ENCODE measurements at regions not wholly inside any gene's neighbourhood (a gene's known extent, or its start where the extent isn't known, plus 50 kb on each side); places are given as distances from the start of the nearest gene placed in this dataset.

GRCh38 chr6:54654381-54654780 lies 192.2 kb upstream of the FAM83B start:
- TF ChIP-seq, protein P1, sequence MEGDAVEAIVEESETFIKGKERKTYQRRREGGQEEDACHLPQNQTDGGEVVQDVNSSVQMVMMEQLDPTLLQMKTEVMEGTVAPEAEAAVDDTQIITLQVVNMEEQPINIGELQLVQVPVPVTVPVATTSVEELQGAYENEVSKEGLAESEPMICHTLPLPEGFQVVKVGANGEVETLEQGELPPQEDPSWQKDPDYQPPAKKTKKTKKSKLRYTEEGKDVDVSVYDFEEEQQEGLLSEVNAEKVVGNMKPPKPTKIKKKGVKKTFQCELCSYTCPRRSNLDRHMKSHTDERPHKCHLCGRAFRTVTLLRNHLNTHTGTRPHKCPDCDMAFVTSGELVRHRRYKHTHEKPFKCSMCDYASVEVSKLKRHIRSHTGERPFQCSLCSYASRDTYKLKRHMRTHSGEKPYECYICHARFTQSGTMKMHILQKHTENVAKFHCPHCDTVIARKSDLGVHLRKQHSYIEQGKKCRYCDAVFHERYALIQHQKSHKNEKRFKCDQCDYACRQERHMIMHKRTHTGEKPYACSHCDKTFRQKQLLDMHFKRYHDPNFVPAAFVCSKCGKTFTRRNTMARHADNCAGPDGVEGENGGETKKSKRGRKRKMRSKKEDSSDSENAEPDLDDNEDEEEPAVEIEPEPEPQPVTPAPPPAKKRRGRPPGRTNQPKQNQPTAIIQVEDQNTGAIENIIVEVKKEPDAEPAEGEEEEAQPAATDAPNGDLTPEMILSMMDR (IDR thresholded peaks at IDR 0.05) = no peak
- Mint-ChIP-seq H3K36me3 (ENCODE audit: unreplicated experiment) (no peaks in the 10 kb centered on the region), H3K27ac (ENCODE audit: unreplicated experiment) (no peak overlapping the region), H3K4me3 (ENCODE audit: unreplicated experiment) (no peak overlapping the region), H3K27me3 (ENCODE audit: unreplicated experiment) (no peaks in the 10 kb centered on the region), H3K9me3 (ENCODE audit: unreplicated experiment) (no peaks in the 10 kb centered on the region), H3K4me1 (ENCODE audit: unreplicated experiment) (no peaks in the 10 kb centered on the region)
- DNase-seq (ENCODE audit: extremely low spot score, unreplicated experiment) = no peak

DNA sequence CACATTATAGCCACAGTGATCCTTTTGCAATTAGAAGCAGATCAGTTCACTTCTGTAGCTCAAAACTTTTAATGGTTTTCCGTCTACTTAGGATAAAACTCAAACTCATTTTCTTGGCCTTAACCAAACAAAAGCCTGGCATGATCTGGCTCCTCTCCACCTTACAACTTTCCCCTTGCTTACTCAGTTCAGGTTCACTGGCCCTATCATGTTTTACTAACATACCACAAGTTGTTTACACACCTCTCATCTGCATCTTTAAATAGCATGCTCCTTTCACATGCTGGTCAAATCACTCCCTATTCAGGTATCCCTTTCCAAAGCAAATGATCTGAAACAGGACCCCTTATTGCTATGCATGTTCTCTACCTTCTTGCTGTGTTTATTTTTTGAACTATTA lies 191.4 kb upstream of the FAM83B start:
- DNase-seq (ENCODE audit: extremely low spot score, unreplicated experiment) = no peak
- Mint-ChIP-seq H3K27me3 (ENCODE audit: unreplicated experiment) (no peaks in the 10 kb centered on the region), H3K27ac (ENCODE audit: unreplicated experiment) (no peak overlapping the region), H3K36me3 (ENCODE audit: unreplicated experiment) (no peaks in the 10 kb centered on the region), H3K9me3 (ENCODE audit: unreplicated experiment) (no peaks in the 10 kb centered on the region), H3K4me3 (ENCODE audit: unreplicated experiment) (no peak overlapping the region), H3K4me1 (ENCODE audit: unreplicated experiment) (no peaks in the 10 kb centered on the region)
- TF ChIP-seq, protein P1 (IDR thresholded peaks at IDR 0.05) = no peak

DNA sequence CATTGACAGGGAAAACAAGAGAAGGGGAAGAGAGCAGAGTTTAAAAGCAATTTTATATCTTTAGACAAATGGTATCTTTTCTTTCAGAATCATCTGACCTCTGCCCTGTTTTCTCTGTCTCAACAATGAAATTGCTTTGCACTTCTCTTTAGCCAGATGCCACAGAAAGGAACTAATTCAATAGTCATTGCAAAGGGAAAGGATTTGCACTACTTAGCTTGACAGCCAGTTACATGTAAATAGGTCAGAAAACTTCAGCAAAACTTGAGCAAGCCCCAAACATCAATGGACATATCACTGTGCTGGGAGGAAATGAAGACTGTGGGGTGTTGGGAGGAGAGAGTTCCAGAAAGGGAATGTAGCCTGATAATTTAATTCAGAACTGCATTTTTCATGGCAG lies 181.3 kb upstream of the FAM83B start:
- Mint-ChIP-seq H3K9me3 (ENCODE audit: unreplicated experiment) (peaks cover 18% of the 10 kb centered on the region), H3K4me1 (ENCODE audit: unreplicated experiment) (no peaks in the 10 kb centered on the region), H3K4me3 (ENCODE audit: unreplicated experiment) (no peak overlapping the region), H3K27ac (ENCODE audit: unreplicated experiment) (no peak overlapping the region), H3K36me3 (ENCODE audit: unreplicated experiment) (peaks cover 5% of the 10 kb centered on the region), H3K27me3 (ENCODE audit: unreplicated experiment) (no peaks in the 10 kb centered on the region)
- TF ChIP-seq, protein P1 (IDR thresholded peaks at IDR 0.05) = no peak
- DNase-seq (ENCODE audit: extremely low spot score, unreplicated experiment) = no peak

DNA sequence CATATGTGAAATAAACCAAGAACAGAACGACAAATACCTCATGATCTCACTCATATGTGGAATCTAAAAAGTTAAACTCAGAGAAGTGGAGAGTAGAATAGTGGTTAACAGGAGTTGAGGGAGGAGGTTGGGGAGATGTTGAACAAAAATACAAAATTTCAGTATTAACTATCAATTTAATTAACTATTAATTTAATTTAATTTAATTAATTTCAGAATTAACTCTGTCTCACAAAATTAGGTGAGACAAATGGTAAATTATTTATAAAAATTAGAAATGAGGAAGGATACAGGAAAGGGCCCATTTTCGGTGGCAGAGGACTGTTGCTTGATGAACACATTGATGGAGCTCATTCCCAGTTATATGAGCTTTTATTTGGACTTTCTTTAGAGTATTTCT lies 166.0 kb upstream of the FAM83B start:
- H3K27me3 Mint-ChIP-seq (ENCODE audit: unreplicated experiment) = no peaks in the 10 kb centered on the region
- DNase-seq (ENCODE audit: extremely low spot score, unreplicated experiment) = no peak
- no peak overlapping the region for H3K4me3 Mint-ChIP-seq (ENCODE audit: unreplicated experiment)
- TF ChIP-seq, protein P1 (IDR thresholded peaks at IDR 0.05) = no peak
- H3K36me3 Mint-ChIP-seq (ENCODE audit: unreplicated experiment) = no peaks in the 10 kb centered on the region
- no peak overlapping the region for H3K27ac Mint-ChIP-seq (ENCODE audit: unreplicated experiment)
- peaks cover 3% of the 10 kb centered on the region for H3K4me1 Mint-ChIP-seq (ENCODE audit: unreplicated experiment)
- no peaks in the 10 kb centered on the region for H3K9me3 Mint-ChIP-seq (ENCODE audit: unreplicated experiment)

- Mint-ChIP-seq H3K27ac (ENCODE audit: unreplicated experiment) (no peak overlapping the region), H3K4me1 (ENCODE audit: unreplicated experiment) (peaks cover 3% of the 10 kb centered on the region), H3K36me3 (ENCODE audit: unreplicated experiment) (no peaks in the 10 kb centered on the region), H3K9me3 (ENCODE audit: unreplicated experiment) (no peaks in the 10 kb centered on the region), H3K4me3 (ENCODE audit: unreplicated experiment) (no peak overlapping the region), H3K27me3 (ENCODE audit: unreplicated experiment) (no peaks in the 10 kb centered on the region)
- TF ChIP-seq, protein P1 (IDR thresholded peaks at IDR 0.05) = no peak
- DNase-seq (ENCODE audit: extremely low spot score, unreplicated experiment) = no peak
Measured at GRCh38 chr6:54681267-54681666, 165.3 kb upstream of the FAM83B start.
